Left cardiac atrium (tissue), 4 donors: ENCODE measurements at regions not wholly inside any gene's neighbourhood (a gene's known extent, or its start where the extent isn't known, plus 50 kb on each side); places are given as distances from the start of the nearest gene placed in this dataset.

Experiments
- ATAC-seq, 2 donors: fragments of 200-7000 bp; cut with Tn5 transposase; one replicate each; pipeline ENCODE4 v1.9.1; 2020; ENCODE audit warnings: mild to moderate bottlenecking in 2 of 2, moderate library complexity in 2 of 2
- DNase-seq: peaks from one replicate; pipeline ENCODE4 v3.0.0-alpha.2; 2020
- intact Hi-C, 2 donors: fragments of 100-400 bp; cut with DNase I; formaldehyde crosslinking; loops; one replicate each; pipeline versions ENCODE4 v1.14.1 to v1.15.1; 2022 to 2023
- donor health status: DM: no; HTN: yes; CAD: no.
- donor health status: DM: no; HTN: yes; CAD: no; lungs with severe emphysema.
- donor health status: DM: yes; HTN: yes; CAD: no.
- donor health status: Dilated cardiomyopathy.

- DNase-seq (no peak), ATAC-seq (no peak)
- intact Hi-C loops, result no loop called here
Observed at GRCh38 chr13:53336441-53337160, 308.0 kb downstream of the OLFM4 start.

GRCh38 chr13:53338760-53339159, 310.1 kb downstream of the OLFM4 start:
- intact Hi-C loops, result no loop called here
- ATAC-seq, result no peak
- DNase-seq, result no peak

DNA sequence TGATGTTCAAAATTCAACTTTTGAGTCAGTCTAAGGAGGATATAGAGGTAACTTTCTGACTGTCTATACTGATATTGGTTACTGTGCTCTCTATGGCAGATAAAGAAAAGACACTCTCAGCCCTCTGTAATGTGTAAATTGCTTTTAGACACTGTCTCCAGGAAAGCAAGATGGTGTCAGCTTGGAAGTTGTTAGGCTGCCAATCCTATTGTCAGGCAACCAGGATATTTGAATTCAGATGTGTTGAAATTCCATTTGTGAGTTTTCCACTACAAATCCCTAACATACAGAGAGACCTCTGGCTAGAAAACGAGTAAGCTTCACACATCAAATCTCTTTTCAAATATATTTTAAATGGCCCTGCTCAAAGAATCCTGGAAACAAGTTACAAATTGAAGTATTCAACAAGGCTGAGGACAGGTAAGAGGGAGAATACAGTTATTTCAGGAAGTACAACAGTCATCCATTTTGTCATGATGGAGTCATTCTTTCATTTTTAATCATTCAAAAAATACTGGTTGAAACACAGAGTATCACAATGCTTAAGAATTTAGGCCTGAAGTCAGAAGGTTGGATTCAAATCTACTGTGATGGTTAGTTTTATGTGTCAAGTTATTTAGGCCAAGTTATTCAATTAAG, 312.0 kb downstream of the OLFM4 start:
- intact Hi-C loops, result no loop called here
- DNase-seq (no peak), ATAC-seq (no peak)

- ATAC-seq (no peak), DNase-seq (no peak)
- intact Hi-C loops, result no loop called here
Observed at GRCh38 chr13:53341144-53341510, 312.5 kb downstream of the OLFM4 start.

DNA sequence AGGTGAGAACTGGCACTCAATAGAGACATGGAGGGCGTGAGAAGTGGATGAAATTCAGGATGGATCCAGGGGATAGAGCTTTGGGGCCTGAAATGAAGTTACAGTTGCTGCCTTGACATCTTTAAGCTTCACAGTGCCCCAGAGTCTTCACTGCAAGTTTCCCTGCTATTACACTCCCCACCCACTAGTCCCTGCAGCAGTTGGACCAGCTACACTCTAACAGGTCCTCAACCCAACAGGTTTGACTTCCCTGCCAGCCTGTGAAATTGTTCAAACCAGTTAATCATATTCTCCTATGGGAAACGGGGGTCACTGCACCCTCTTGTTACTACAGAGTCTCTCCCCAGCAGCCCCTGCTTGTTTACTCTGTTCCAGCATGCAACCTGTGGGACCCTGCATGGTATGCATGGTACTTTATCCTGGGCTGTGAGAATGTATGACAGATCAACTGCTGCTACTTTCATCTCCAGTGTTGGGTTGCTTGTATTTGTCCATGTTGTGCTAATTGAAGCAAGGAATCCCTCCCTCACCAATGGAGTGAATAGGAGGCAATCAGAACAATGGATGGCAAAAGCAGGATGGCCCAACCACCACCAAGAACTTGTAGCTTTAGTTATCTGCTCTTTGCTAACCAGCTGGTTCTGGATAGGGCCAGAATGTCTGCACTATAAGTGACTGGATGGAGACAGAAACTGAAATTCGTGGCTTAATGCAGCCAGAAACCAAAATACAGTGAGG, 314.2 kb downstream of the OLFM4 start:
- intact Hi-C loops, result no loop called here
- no peak for DNase-seq
- no peak for ATAC-seq

- intact Hi-C loops, result no loop called here
- no peak for ATAC-seq
Observed at GRCh38 chr13:53343361-53343744, 314.7 kb downstream of the OLFM4 start.

GRCh38 chr13:53351021-53351420, 322.4 kb downstream of the OLFM4 start:
- ATAC-seq (no peak), DNase-seq (no peak)
- intact Hi-C loops, result no loop called here

More at GRCh38 chr13:53343361-53343744, 314.7 kb downstream of the OLFM4 start:
- no peak for DNase-seq

- DNase-seq (no peak), ATAC-seq (no peak)
Observed at GRCh38 chr13:53357582-53357981, 329.0 kb downstream of the OLFM4 start.

GRCh38 chr13:53368948-53369347, 340.3 kb downstream of the OLFM4 start:
- DNase-seq, result no peak
- no peak for ATAC-seq
- intact Hi-C loops, result no loop called here

More at GRCh38 chr13:53357582-53357981, 329.0 kb downstream of the OLFM4 start:
- intact Hi-C loops, result no loop called here

GRCh38 chr13:53379485-53379884, 350.9 kb downstream of the OLFM4 start:
- no peak for ATAC-seq
- intact Hi-C loops, result no loop called here

DNA sequence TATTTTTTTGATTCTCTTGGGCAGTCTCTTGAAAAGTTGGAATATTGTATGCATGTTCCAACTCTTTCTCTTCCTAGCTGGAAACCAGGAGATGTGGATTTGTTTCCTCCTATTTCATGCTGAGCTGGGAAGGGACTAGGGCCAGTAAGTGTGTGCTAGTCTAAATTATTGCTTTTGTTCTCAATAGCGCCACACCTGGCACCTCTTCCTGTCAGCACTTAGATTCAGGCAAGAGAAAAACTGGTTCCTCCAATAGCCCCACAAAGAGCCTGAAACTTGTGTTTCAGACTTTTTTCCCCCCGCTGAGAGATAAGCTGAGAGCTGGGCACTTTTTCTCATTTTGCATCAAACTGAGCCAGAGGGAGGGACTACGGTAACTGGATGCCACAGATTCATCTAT, 353.4 kb downstream of the OLFM4 start:
- DNase-seq (no peak), ATAC-seq (no peak)
- intact Hi-C loops, result no loop called here

More at GRCh38 chr13:53379485-53379884, 350.9 kb downstream of the OLFM4 start:
- no peak for DNase-seq

GRCh38 chr13:53398051-53398450, 369.4 kb downstream of the OLFM4 start:
- intact Hi-C loops, result no loop called here
- ATAC-seq, result no peak

GRCh38 chr13:53405616-53406015, 377.0 kb downstream of the OLFM4 start:
- intact Hi-C loops, result no loop called here
- ATAC-seq (no peak), DNase-seq (no peak)

More at GRCh38 chr13:53398051-53398450, 369.4 kb downstream of the OLFM4 start:
- no peak for DNase-seq

- DNase-seq (no peak), ATAC-seq (no peak)
- intact Hi-C loops, result no loop called here
Observed at GRCh38 chr13:53408306-53408705, 379.7 kb downstream of the OLFM4 start.

- intact Hi-C loops, result no loop called here
- DNase-seq (no peak), ATAC-seq (no peak)
Observed at GRCh38 chr13:53408847-53409568, 380.4 kb downstream of the OLFM4 start.

DNA sequence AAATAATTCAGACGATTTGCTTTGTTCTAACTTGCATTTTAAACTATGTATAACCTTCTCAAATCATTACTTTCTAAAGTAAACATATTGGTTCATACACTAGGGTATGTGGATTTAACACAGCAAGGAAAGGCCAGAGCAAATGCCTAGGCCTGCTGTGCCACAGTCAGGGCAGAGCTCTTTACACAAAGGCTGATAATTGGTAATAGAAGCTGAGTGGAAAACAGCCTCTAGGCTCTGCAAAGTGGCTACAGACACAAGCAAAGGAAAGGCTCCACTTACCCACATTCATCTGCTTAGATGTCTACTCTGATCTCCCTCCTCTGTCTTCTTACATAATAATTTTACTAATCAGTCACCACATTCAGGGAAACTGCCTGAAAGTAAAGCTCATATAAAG, 382.9 kb downstream of the OLFM4 start:
- DNase-seq (no peak), ATAC-seq (no peak)
- intact Hi-C loops, result no loop called here

- ATAC-seq (no peak), DNase-seq (no peak)
- intact Hi-C loops, result no loop called here
Observed at GRCh38 chr13:53415135-53415534, 386.5 kb downstream of the OLFM4 start.

GRCh38 chr13:53417601-53418000, 389.0 kb downstream of the OLFM4 start:
- intact Hi-C loops, result no loop called here
- DNase-seq, result no peak
- ATAC-seq, result no peak

DNA sequence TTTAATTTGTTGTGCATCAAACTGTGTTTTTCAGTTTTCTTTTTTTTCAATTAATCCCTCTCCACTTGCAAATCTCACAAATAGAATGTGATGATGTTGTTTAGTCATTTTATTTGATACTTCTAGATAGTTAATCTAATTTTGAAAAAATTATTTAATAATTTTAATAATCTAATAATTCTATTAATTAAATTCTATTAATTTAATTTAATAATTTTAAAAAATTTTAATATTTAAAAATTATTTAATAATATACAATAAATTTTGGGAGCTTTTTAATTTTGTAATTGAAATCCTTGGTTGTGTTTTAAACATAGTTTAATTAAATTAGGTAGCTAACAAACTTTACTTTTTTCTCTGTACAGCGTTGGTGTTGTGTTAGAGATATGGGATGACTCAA, 393.8 kb downstream of the OLFM4 start:
- no peak for DNase-seq
- intact Hi-C loops, result no loop called here
- ATAC-seq, result no peak

GRCh38 chr13:53436396-53436795, 407.8 kb downstream of the OLFM4 start:
- intact Hi-C loops, result no loop called here
- no peak for ATAC-seq
- no peak for DNase-seq
